ENCODE measurements at regions not wholly inside any gene's neighbourhood (a gene's known extent, or its start where the extent isn't known, plus 50 kb on each side); places are given as distances from the start of the nearest gene placed in this dataset.

DNA sequence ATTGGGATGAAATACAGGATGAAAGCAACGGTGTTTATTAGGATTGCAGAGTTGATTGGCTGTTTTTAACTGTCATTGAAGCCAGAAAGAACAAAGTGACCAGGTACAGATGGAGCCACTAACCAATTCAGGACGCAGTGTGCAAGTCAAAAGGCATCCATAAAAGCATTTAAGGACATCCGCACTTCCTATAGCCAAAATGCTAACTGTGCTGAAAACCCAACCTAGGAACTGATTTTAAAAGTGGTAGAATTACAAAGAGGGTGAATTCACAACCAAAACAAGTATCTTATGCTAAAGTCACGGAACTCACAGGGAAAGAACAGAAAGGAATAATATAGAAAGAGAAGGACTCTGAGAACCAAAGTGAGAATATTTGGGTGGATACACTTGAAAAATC lies 63.1 kb upstream of the FOXG1 start:
- Histone ChIP-seq H3K79me2 (ENCODE audit: insufficient read depth, low read length) (no peaks in the 10 kb centered on the region), H3K9me2 (replicated peaks; ENCODE audit: insufficient read depth, low read length) (no peaks in the 10 kb centered on the region), H2AFZ (ENCODE audit: low read depth, low read length, severe bottlenecking) (no peak overlapping the region), H4K20me1 (ENCODE audit: low read depth, low read length) (no peaks in the 10 kb centered on the region), H3K36me3 (ENCODE audit: low read length) (no peaks in the 10 kb centered on the region), H3K27ac (ENCODE audit: low read depth, low read length) (no peak overlapping the region), H3K4me2 (ENCODE audit: low read depth, low read length, poor library complexity, severe bottlenecking) (no peak overlapping the region), H3F3A (ENCODE audit: insufficient read depth) (no peaks in the 10 kb centered on the region), H3K27me3 (ENCODE audit: low read length) (no peaks in the 10 kb centered on the region), H3K9me3 (ENCODE audit: insufficient read depth, low read length) (no peaks in the 10 kb centered on the region), H3K9ac (ENCODE audit: low read length) (no peak overlapping the region), H3K4me3 (ENCODE audit: insufficient read depth, low read length, poor library complexity, severe bottlenecking) (no peak overlapping the region)
- TF ChIP-seq, protein P1, sequence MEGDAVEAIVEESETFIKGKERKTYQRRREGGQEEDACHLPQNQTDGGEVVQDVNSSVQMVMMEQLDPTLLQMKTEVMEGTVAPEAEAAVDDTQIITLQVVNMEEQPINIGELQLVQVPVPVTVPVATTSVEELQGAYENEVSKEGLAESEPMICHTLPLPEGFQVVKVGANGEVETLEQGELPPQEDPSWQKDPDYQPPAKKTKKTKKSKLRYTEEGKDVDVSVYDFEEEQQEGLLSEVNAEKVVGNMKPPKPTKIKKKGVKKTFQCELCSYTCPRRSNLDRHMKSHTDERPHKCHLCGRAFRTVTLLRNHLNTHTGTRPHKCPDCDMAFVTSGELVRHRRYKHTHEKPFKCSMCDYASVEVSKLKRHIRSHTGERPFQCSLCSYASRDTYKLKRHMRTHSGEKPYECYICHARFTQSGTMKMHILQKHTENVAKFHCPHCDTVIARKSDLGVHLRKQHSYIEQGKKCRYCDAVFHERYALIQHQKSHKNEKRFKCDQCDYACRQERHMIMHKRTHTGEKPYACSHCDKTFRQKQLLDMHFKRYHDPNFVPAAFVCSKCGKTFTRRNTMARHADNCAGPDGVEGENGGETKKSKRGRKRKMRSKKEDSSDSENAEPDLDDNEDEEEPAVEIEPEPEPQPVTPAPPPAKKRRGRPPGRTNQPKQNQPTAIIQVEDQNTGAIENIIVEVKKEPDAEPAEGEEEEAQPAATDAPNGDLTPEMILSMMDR (IDR thresholded peaks at IDR 0.05; ENCODE audit: insufficient read depth, low read length, poor library complexity, severe bottlenecking), result no peak
- TF ChIP-seq EZH2phosphoT487 (conservative IDR thresholded peaks at IDR 0.05; ENCODE audit: low read length), result no peak

DNA sequence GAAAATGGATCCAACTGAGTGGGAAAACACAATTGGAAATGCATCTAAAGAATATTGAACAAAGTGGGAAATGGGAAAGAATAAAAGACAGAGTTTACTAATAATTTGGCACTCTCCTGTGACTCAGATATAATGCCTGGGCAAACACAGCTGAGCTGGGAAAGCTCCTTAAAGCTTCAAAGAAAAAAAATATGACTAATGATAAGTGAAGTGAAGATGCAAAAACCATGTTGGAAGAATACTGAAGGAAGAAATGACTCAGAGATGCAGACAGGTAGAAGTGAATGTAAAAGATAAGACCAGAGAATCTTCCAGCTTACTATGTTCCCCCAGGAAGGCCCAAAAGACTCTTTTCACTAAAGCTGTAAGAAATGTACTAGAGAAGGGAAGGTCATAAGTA lies 62.4 kb upstream of the FOXG1 start:
- H3K36me3 ChIP-seq (ENCODE audit: low read length), result no peaks in the 10 kb centered on the region
- H3K9me2 ChIP-seq (replicated peaks; ENCODE audit: insufficient read depth, low read length), result no peaks in the 10 kb centered on the region
- H3K27ac ChIP-seq (ENCODE audit: low read depth, low read length), result no peak overlapping the region
- TF ChIP-seq, protein P1 (IDR thresholded peaks at IDR 0.05; ENCODE audit: insufficient read depth, low read length, poor library complexity, severe bottlenecking), result no peak
- no peak for TF ChIP-seq EZH2phosphoT487 (conservative IDR thresholded peaks at IDR 0.05; ENCODE audit: low read length)
- no peak overlapping the region for H3K9ac ChIP-seq (ENCODE audit: low read length)
- no peak overlapping the region for H3K4me3 ChIP-seq (ENCODE audit: insufficient read depth, low read length, poor library complexity, severe bottlenecking)
- no peaks in the 10 kb centered on the region for H3K9me3 ChIP-seq (ENCODE audit: insufficient read depth, low read length)
- no peaks in the 10 kb centered on the region for H4K20me1 ChIP-seq (ENCODE audit: low read depth, low read length)
- H3K79me2 ChIP-seq (ENCODE audit: insufficient read depth, low read length), result no peaks in the 10 kb centered on the region
- H3F3A ChIP-seq (ENCODE audit: insufficient read depth), result no peaks in the 10 kb centered on the region
- no peak overlapping the region for H3K4me2 ChIP-seq (ENCODE audit: low read depth, low read length, poor library complexity, severe bottlenecking)
- no peaks in the 10 kb centered on the region for H3K27me3 ChIP-seq (ENCODE audit: low read length)
- no peak overlapping the region for H2AFZ ChIP-seq (ENCODE audit: low read depth, low read length, severe bottlenecking)

DNA sequence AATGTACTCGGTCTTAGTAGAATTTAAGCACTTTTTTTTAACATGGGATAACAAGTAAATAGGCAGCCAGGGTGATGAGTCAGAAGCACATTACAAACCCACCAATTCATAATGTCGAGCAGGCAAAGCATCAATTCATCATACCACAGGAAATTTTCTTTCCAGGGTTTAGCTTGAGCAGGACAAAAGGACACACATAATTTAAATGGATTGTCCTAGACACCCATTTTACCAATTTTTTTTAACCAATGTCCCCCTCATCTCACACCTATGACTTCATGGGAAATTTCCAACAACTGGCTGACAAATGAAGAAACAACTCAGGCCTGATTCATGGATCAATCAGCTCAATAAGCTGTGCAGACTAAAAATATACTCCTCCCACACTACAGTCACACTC lies 58.8 kb upstream of the FOXG1 start:
- TF ChIP-seq, protein P1 (IDR thresholded peaks at IDR 0.05; ENCODE audit: insufficient read depth, low read length, poor library complexity, severe bottlenecking), result no peak
- TF ChIP-seq EZH2phosphoT487 (conservative IDR thresholded peaks at IDR 0.05; ENCODE audit: low read length), result no peak
- no peaks in the 10 kb centered on the region for H3K9me3 ChIP-seq (ENCODE audit: insufficient read depth, low read length)
- H3K9ac ChIP-seq (ENCODE audit: low read length), result no peak overlapping the region
- H3K27me3 ChIP-seq (ENCODE audit: low read length), result no peaks in the 10 kb centered on the region
- H3K4me2 ChIP-seq (ENCODE audit: low read depth, low read length, poor library complexity, severe bottlenecking), result no peak overlapping the region
- no peaks in the 10 kb centered on the region for H3K79me2 ChIP-seq (ENCODE audit: insufficient read depth, low read length)
- H3K27ac ChIP-seq (ENCODE audit: low read depth, low read length), result no peak overlapping the region
- H2AFZ ChIP-seq (ENCODE audit: low read depth, low read length, severe bottlenecking), result no peak overlapping the region
- no peaks in the 10 kb centered on the region for H3K36me3 ChIP-seq (ENCODE audit: low read length)
- H3K9me2 ChIP-seq (replicated peaks; ENCODE audit: insufficient read depth, low read length), result no peaks in the 10 kb centered on the region
- no peak overlapping the region for H3K4me3 ChIP-seq (ENCODE audit: insufficient read depth, low read length, poor library complexity, severe bottlenecking)
- no peaks in the 10 kb centered on the region for H4K20me1 ChIP-seq (ENCODE audit: low read depth, low read length)
- H3F3A ChIP-seq (ENCODE audit: insufficient read depth), result no peaks in the 10 kb centered on the region

Data from SU-DHL-6 (cell line).